WTC11 (cell line): ENCODE measurements at regions not wholly inside any gene's neighbourhood (a gene's known extent, or its start where the extent isn't known, plus 50 kb on each side); places are given as distances from the start of the nearest gene placed in this dataset.

Experiments used
- CTCF ChIP-seq: fragments of 200-600 bp; IDR thresholded peaks from 2 replicates; pipeline ENCODE4 v1.8.0; 2022; ENCODE audit warnings: antibody characterized with exemption
- KAT7 ChIP-seq: sonication (generic); formaldehyde crosslinking; IDR thresholded peaks from 2 replicates; pipeline ENCODE4 v1.8.1; 2023; ENCODE audit warnings: missing genetic modification reagents, mild to moderate bottlenecking, borderline replicate concordance
- SP1 ChIP-seq: sonication (generic); formaldehyde crosslinking; conservative IDR thresholded peaks from 2 replicates; pipeline ENCODE4 v1.8.1; 2022; ENCODE audit warnings: missing genetic modification reagents
- ZNF532 ChIP-seq: fragments of 250-450 bp; sonication (Bioruptor Pico); IDR thresholded peaks from 2 replicates; pipeline ENCODE4 v1.9.0; 2021; ENCODE audit warnings: mild to moderate bottlenecking, borderline replicate concordance

GRCh38 chr14:62125793-62126192, 363.6 kb downstream of the SNAPC1 start:
- no peak for TF ChIP-seq KAT7 (CRISPR knock-in tag)
- TF ChIP-seq ZNF532: no peak
- TF ChIP-seq CTCF: no peak
- TF ChIP-seq SP1 (CRISPR knock-in tag): no peak
